ENCODE measurements at regions not wholly inside any gene's neighbourhood (a gene's known extent, or its start where the extent isn't known, plus 50 kb on each side); places are given as distances from the start of the nearest gene placed in this dataset.

- ATAC-seq (no peak), DNase-seq (ENCODE audit: extremely low read depth in 1 of 4, low spot score in 3 of 4) (no peak), FAIRE-seq (no peak)
- no peaks in the 10 kb centered on the region for H3K79me2 ChIP-seq (ENCODE audit: control insufficient read depth, insufficient read depth, low read length)
- no CpG with 5 or more reads among the region's 1 CpG for WGBS (ENCODE audit: insufficient coverage, low coverage, missing lambda C conversion rate)
- intact Hi-C loops (cut with micrococcal nuclease): no loop called here
- no TSS peak for BruUV-seq (replicated peaks)
- no peak overlapping the region for H3K27ac ChIP-seq (ENCODE audit: extremely low read depth, low read depth, low read length)
- ChIA-PET POLR2A (no interaction called here), CTCF (ENCODE audit: low intra/inter-chr PET ratio) (no interaction called here)
- no peaks in the 10 kb centered on the region for H3K9me3 ChIP-seq (replicated peaks; ENCODE audit: control insufficient read depth, insufficient read depth, low read depth, low read length)
- no peaks in the 10 kb centered on the region for H3K4me1 ChIP-seq (replicated peaks in 1 of 2; ENCODE audit: control insufficient read depth in 2 of 2, insufficient read depth in 2 of 2, low read length in 2 of 2)
- H3K9me1 ChIP-seq (ENCODE audit: control insufficient read depth, insufficient read depth, low read length): no peaks in the 10 kb centered on the region
- H3K9ac ChIP-seq (ENCODE audit: insufficient read depth in 1 of 2, low read depth in 2 of 2, low read length in 2 of 2): no peak overlapping the region
- H4K20me1 ChIP-seq (replicated peaks; ENCODE audit: control insufficient read depth, insufficient read depth, low read length): no peaks in the 10 kb centered on the region
- H3K4me3 ChIP-seq: no peak overlapping the region
- in situ Hi-C loops (cut with MboI): no loop called here
- H2AFZ ChIP-seq (ENCODE audit: low read depth, low read length): no peak overlapping the region
- no peak overlapping the region for H3K4me2 ChIP-seq (ENCODE audit: insufficient read depth, low read length)
- H3K36me3 ChIP-seq (ENCODE audit: control insufficient read depth, insufficient read depth, low read length): no peaks in the 10 kb centered on the region
- no peaks in the 10 kb centered on the region for H3K27me3 ChIP-seq (ENCODE audit: control insufficient read depth in 2 of 2, insufficient read depth in 2 of 2, low read length in 2 of 2)
- TF ChIP-seq ZNF311 (CRISPR knock-in tag; IDR thresholded peaks at IDR 0.05) (no peak), SAP30 (IDR thresholded peaks at IDR 0.05; ENCODE audit: borderline replicate concordance, insufficient read depth, low read depth, low read length, poor library complexity, severe bottlenecking) (no peak), FOXP4 (CRISPR knock-in tag; IDR thresholded peaks at IDR 0.05; ENCODE audit: borderline replicate concordance) (no peak), POLR3A (IDR thresholded peaks at IDR 0.05; ENCODE audit: borderline replicate concordance, extremely low read depth, insufficient read depth, insufficient read length) (no peak), NFE2 (IDR thresholded peaks at IDR 0.05; ENCODE audit: low read depth) (no peak)
- TF ChIP-seq, protein P1, sequence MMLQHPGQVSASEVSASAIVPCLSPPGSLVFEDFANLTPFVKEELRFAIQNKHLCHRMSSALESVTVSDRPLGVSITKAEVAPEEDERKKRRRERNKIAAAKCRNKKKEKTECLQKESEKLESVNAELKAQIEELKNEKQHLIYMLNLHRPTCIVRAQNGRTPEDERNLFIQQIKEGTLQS (IDR thresholded peaks at IDR 0.05): no peak
- TF ChIP-seq, protein P1 (CRISPR knock-in tag; conservative IDR thresholded peaks at IDR 0.05): no peak
Observed at GRCh38 chr9:32304495-32304894, 79.9 kb upstream of the ACO1 start.

Measured in K562 (cell line).